Psoas muscle (tissue), 7 donors: ENCODE measurements at regions not wholly inside any gene's neighbourhood (a gene's known extent, or its start where the extent isn't known, plus 50 kb on each side); places are given as distances from the start of the nearest gene placed in this dataset.

ENCODE experiments used
- ATAC-seq, 4 donors: fragments of 200-7000 bp; cut with Tn5 transposase; one replicate each; pipeline ENCODE4 v1.9.1; 2020; ENCODE audit warnings: moderate library complexity in 3 of 4, mild to moderate bottlenecking in 2 of 4
- DNase-seq, 2 donors: peaks; one replicate each; pipeline ENCODE4 v3.0.0-alpha.2; 2020
- H3K27ac ChIP-seq: fragments of 200-600 bp; one replicate; pipeline ENCODE4 v1.8.0; 2022
- H3K27me3 ChIP-seq, 3 donors: fragments of 200-600 bp in 1 of 3; one replicate each; pipeline versions ENCODE4 v1.6.1 to v1.8.0; 2013 to 2022; ENCODE audit warnings: low read length in 2 of 3, mild to moderate bottlenecking in 2 of 3, moderate library complexity in 1 of 3; ENCODE audit not compliant: insufficient read depth in 3 of 3
- H3K36me3 ChIP-seq, 2 donors: fragments of 200-600 bp in 1 of 2; one replicate each; pipeline versions ENCODE4 v1.6.1 to v1.8.0; 2013 to 2022; ENCODE audit warnings: low read depth in 1 of 2, mild to moderate bottlenecking in 1 of 2, moderate library complexity in 1 of 2; ENCODE audit not compliant: insufficient read depth in 1 of 2
- H3K4me1 ChIP-seq: fragments of 200-600 bp; one replicate; pipeline ENCODE4 v1.8.0; 2022
- H3K4me3 ChIP-seq: fragments of 200-600 bp; one replicate; pipeline ENCODE4 v1.8.0; 2022; ENCODE audit warnings: mild to moderate bottlenecking
- H3K9me3 ChIP-seq: fragments of 200-600 bp; one replicate; pipeline ENCODE4 v1.8.0; 2022
- WGBS, 3 donors: extraction: QIAGEN DNeasy Blood & Tissue Kit; methylation state at CpG; one replicate each; pipeline versions ENCODE4 v1.1.6 to v1.1.7; 2013; 5-methylcytosine and 5-hydroxymethylcytosine counted together
- intact Hi-C, 2 donors: fragments of 100-400 bp; cut with DNase I; formaldehyde crosslinking; loops; one replicate each; pipeline versions ENCODE4 v1.11.0 to v1.14.2; 2022
- TF ChIP-seq, protein P1 (sequence below): fragments of 200-600 bp; IDR thresholded peaks from one replicate; pipeline ENCODE4 v1.8.0; 2022; ENCODE audit warnings: antibody characterized with exemption
- donor health status: healthy with polysubstance abuse.
- donor health status: DM: no; HTN: no; CAD: no; lungs with moderate emphysema.
- donor health status: Bipolar disorder and iron deficiency.
- donor health status: healthy.
- donor health status: DM: yes; HTN: yes; CAD: no.
- donor health status: DM: no; HTN: no; CAD: no.
- donor health status: DM: yes; HTN: yes; CAD: no.

DNA sequence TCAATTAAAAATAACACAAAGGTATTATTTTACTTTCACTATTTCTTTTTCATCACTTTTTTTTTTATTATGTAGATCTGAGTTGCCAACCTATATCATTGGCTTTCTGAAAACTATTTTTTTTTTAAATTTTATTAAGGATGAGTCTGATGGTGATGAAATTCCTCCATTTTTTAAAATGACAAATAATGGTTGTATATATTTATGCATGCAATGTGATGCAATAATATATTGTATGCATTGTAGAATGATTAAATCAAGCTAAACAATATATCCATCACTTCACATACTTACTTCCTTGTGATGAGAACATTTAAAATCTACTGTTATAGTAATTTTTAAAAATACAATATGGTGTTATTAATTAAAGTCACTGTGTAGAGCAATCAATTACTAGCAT, 1081.6 kb downstream of the CNTNAP5 start:
- Histone ChIP-seq H3K9me3 (no peaks in the 10 kb centered on the region), H3K27ac (no peak overlapping the region), H3K4me3 (no peak overlapping the region), H3K36me3 (no peaks in the 10 kb centered on the region), H3K4me1 (no peaks in the 10 kb centered on the region), H3K27me3 (no peaks in the 10 kb centered on the region)
- intact Hi-C loops: no loop called here
- DNase-seq: no peak
- ATAC-seq: no peak
- TF ChIP-seq, protein P1, sequence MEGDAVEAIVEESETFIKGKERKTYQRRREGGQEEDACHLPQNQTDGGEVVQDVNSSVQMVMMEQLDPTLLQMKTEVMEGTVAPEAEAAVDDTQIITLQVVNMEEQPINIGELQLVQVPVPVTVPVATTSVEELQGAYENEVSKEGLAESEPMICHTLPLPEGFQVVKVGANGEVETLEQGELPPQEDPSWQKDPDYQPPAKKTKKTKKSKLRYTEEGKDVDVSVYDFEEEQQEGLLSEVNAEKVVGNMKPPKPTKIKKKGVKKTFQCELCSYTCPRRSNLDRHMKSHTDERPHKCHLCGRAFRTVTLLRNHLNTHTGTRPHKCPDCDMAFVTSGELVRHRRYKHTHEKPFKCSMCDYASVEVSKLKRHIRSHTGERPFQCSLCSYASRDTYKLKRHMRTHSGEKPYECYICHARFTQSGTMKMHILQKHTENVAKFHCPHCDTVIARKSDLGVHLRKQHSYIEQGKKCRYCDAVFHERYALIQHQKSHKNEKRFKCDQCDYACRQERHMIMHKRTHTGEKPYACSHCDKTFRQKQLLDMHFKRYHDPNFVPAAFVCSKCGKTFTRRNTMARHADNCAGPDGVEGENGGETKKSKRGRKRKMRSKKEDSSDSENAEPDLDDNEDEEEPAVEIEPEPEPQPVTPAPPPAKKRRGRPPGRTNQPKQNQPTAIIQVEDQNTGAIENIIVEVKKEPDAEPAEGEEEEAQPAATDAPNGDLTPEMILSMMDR: no peak

DNA sequence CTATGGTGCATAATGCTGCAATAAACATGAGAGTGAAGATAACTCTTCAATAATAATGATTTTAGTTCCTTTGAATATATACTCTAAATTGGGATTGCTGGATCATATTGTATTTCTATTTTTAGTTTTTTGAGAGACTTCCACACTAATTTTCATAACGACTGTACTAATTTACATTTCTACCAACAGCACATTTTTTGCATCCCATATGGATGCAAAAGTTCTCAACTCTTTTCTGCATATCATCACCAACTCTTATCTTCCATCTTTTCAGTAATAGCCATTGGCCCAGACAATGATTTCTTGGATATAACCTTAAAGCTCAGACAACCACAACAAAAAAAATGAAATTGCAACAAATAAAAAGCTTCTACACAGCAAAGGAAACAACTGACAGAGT, 1082.4 kb downstream of the CNTNAP5 start:
- no peaks in the 10 kb centered on the region for H3K27me3 ChIP-seq
- H3K4me3 ChIP-seq: no peak overlapping the region
- TF ChIP-seq, protein P1: no peak
- no peaks in the 10 kb centered on the region for H3K9me3 ChIP-seq
- H3K36me3 ChIP-seq: no peaks in the 10 kb centered on the region
- ATAC-seq: no peak
- WGBS, 3 donors: 57 to 73% (median 60%) methylated on average over 1 of the region's 1 CpG
- no peak for DNase-seq
- H3K4me1 ChIP-seq: no peaks in the 10 kb centered on the region
- H3K27ac ChIP-seq: no peak overlapping the region
- intact Hi-C loops: no loop called here

DNA sequence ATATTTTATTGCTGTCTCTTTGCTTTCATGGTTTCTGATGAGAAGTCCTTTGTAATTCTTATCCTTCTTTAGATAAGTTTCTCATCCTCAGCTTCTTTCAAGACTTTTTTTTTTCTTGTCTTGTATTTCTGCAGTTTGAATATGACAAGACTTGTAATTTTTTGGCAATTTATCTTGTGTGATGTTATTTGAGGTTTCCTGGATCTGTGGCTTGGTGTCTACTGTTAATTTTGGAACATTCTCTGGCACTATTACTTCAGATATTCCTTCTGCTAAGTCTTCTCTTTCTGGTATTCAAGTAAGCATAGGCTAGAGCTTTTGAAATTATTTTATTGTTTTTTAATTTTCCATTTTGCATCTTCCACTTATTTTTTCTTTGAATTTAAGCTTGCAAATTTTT, 1083.2 kb downstream of the CNTNAP5 start:
- H3K36me3 ChIP-seq: no peaks in the 10 kb centered on the region
- intact Hi-C loops: no loop called here
- no peaks in the 10 kb centered on the region for H3K27me3 ChIP-seq
- DNase-seq (no peak), ATAC-seq (no peak)
- no peak overlapping the region for H3K4me3 ChIP-seq
- no peaks in the 10 kb centered on the region for H3K9me3 ChIP-seq
- H3K27ac ChIP-seq: no peak overlapping the region
- TF ChIP-seq, protein P1: no peak
- no peaks in the 10 kb centered on the region for H3K4me1 ChIP-seq

DNA sequence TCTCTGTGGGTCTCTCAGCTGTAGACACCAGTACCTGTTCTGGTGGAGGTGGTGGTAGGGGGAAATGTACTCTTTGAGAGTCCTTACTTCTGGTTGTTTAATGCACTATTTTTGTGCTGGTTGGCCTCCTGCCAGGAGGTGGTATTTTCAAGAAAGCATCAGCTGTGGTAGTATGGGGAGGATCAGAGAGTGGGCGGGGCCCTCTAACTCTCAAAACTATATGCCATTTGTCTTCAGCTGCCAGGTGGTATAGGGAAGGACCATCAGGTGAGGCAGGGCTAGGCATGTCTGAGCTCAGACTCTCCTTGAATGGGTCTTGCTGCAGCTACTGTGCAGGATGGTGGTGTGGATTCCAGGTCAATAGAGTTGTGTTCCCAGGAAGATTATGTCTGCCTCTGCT, 1100.8 kb downstream of the CNTNAP5 start:
- no peaks in the 10 kb centered on the region for H3K27me3 ChIP-seq
- H3K27ac ChIP-seq: no peak overlapping the region
- WGBS, 3 donors: 91 to 94% (median 94%) methylated on average over 1 of the region's 1 CpG
- no peaks in the 10 kb centered on the region for H3K36me3 ChIP-seq
- DNase-seq (no peak), ATAC-seq (no peak)
- no peak overlapping the region for H3K4me3 ChIP-seq
- H3K4me1 ChIP-seq: no peaks in the 10 kb centered on the region
- intact Hi-C loops: no loop called here
- H3K9me3 ChIP-seq: peaks cover 12% of the 10 kb centered on the region
- TF ChIP-seq, protein P1: no peak

DNA sequence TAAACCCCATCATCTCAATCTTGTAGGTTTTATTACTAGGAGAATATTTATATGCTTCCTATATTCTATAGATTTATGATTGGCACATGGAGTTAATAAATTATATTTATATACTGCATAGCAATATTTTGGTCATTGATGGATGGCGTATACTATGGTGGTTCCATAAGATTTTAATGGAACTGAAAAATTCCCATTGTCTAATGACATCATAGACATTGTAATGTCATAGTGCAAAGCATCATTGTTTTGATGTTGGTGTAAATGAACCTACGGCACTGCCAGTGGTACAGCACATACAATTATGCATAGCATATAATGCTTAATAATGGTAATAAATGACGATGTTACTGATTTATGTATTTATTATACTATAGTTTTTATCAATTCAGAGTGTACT, 1135.9 kb downstream of the CNTNAP5 start:
- no peak for DNase-seq
- Histone ChIP-seq H3K36me3 (no peaks in the 10 kb centered on the region), H3K27ac (no peak overlapping the region), H3K4me3 (no peak overlapping the region), H3K27me3 (no peaks in the 10 kb centered on the region), H3K4me1 (no peaks in the 10 kb centered on the region), H3K9me3 (no peaks in the 10 kb centered on the region)
- ATAC-seq: no peak
- TF ChIP-seq, protein P1: no peak
- WGBS, 3 donors: 89 to 96% (median 93%) methylated on average over 3 of the region's 3 CpGs
- intact Hi-C loops: no loop called here
